CD4-positive, alpha-beta T cell treated with Interleukin-1 beta for 1 hour (primary cell): ENCODE measurements at regions not wholly inside any gene's neighbourhood (a gene's known extent, or its start where the extent isn't known, plus 50 kb on each side); places are given as distances from the start of the nearest gene placed in this dataset.

Experiments
- DNase-seq, 2 donors: peaks; one replicate each; pipeline ENCODE4 v3.0.0-alpha.2; 2020 to 2022

DNA sequence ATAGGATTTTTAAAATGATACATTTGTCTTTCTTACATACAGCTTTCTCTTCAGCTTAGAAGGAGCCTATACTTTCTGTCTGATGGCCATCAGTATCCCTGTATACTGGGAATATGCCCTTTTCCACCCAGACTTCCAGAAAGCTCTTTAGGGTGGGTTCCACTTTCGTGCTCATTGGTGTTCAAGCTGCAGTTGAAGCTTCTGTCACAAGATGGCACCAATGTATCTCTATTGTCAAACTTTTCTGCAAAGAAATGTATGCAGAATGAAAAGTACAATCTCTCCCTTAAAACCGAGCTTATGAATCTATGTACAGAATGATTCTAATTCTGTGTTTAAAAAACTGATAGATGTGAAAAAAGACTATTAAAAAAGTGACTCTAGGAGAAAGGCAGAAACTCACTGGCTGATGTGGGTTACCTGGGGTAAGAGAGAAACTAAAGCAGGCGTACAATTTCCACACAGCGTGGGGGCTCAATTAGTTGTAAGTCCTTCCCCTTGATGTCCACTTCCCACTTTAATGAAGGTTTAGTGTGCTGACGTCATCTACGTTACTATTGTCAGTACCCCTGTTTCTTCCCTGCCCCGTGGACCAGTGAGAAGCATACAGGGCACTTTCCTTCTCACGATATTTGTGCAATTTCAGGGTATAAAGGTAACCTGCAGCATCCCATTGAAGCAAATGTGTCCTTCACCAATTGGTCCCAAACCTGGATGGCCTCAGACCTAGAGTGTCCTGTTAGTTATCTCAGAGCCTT is 57.3 kb upstream of the TCEAL2 start:
- peak in 1 of 2 donors; percentile 15 for DNase-seq

DNA sequence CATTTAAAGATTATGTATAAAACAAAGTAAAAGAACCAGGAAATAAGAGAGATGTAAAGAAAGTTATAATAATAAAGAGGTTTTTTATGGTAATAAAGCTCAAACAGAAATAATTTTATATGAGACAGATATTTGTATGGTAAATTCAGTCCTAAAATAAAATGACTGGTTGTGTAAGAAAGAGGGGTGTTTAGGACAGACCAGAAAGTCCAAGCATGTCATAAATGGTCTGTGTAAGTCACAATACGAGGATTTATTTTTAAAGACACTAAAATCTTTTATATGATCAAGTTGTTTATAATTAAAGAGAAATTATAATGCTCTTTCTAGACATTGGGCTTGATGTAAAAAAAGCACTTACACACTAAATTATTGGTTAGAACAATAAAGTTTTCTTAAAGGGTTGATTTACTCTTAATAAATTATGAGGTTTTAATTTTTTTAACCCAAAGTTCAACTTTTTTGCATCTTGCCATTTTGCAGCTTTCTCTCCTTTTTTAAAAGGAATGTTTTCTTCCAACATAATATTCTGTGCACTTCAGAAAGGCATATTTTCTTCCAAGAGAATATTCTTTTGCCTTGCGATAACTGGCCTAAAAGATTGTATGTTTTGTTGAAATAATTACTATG is 61.9 kb upstream of the TCEAL2 start:
- no peak for DNase-seq

- DNase-seq = no peak
Measured at GRCh38 chrX:102044496-102044895, 81.0 kb upstream of the TCEAL2 start.

DNA sequence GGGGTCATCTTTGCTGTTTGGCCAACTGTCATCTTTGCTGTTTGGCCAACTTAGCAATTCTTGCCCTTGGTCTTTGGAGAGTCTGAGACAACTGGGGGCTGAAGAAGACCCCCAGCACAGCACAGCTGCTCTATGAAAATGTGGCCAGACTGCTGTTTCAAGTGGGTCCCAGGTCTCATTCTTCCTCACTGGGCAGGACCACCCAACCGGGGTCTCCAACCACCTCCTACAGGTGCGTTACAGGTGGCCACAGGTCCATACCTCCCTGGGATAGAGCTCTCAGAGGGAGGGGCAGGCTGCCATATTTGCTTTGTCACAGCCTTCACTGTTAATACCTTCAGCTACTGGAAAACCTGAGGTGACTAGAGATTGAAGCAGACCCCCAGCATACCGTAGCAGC is 82.1 kb upstream of the TCEAL2 start:
- DNase-seq = no peak

- DNase-seq = no peak
Measured at GRCh38 chrX:102042372-102043325, 82.8 kb upstream of the TCEAL2 start.

DNA sequence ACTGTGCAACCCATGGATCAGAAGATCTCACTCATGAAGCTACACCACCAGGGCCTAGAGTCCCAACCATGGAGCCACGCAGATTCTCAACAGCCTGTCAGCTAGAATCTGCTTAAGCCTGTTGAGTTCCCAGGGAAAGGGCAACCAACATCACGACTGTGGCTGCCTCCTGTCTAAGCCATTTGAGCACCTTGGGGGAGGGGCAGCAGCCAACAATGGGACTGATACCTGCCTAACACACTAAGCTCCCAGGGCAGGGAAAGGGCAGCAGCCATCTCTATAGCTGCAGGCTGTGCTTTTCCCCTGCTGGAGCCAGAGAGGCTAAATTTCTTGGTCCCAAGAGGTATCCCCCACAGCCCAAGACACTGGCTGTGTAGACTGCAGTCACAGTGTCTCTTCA is 96.5 kb upstream of the TCEAL2 start:
- no peak for DNase-seq

GRCh38 chrX:102018208-102018607 is 86.4 kb upstream of the ZMAT1 start:
- DNase-seq = no peak

- DNase-seq = no peak
Measured at GRCh38 chrX:102008901-102009300, 77.1 kb upstream of the ZMAT1 start.

GRCh38 chrX:101999644-102000539 is 68.1 kb upstream of the ZMAT1 start:
- no peak for DNase-seq

DNA sequence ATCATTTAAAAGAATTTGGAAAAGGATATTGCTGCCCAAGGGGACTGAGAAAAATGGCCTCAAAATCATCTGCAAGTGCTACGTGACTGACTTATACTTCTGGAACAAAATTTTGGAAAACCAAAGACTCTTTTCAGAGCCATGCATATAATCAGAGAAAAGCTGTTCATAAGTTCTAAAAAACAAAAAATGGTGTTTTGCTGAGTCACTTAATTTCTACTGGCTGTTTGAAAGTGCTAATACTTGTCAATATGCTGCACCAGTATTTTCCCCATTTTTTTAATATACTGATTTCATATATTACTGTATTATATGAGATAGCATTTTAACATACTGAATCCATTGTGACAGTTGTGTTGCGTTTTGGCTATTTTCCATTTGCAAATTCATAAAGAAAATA is 61.5 kb upstream of the ZMAT1 start:
- DNase-seq = no peak

GRCh38 chrX:101986586-101986985 is 54.8 kb upstream of the ZMAT1 start:
- DNase-seq = no peak
